Omental fat pad (tissue), 3 donors: ENCODE measurements at regions not wholly inside any gene's neighbourhood (a gene's known extent, or its start where the extent isn't known, plus 50 kb on each side); places are given as distances from the start of the nearest gene placed in this dataset.

Experiments
- ATAC-seq: fragments of 150-250 bp; one replicate; pipeline ENCODE4 v1.9.1; 2016; ENCODE audit warnings: mild to moderate bottlenecking, moderate library complexity; ENCODE audit not compliant: low FRiP score
- DNase-seq: peaks from one replicate; pipeline ENCODE4 v3.0.0-alpha.2; 2019; ENCODE audit warnings: low spot score
- TF ChIP-seq, protein P1 (sequence below), 3 donors: fragments of 450-650 bp; IDR thresholded peaks; one replicate each; pipeline ENCODE4 v1.5.1; 2016 to 2017; ENCODE audit warnings: antibody characterized with exemption in 3 of 3, mild to moderate bottlenecking in 3 of 3, moderate library complexity in 2 of 3

DNA sequence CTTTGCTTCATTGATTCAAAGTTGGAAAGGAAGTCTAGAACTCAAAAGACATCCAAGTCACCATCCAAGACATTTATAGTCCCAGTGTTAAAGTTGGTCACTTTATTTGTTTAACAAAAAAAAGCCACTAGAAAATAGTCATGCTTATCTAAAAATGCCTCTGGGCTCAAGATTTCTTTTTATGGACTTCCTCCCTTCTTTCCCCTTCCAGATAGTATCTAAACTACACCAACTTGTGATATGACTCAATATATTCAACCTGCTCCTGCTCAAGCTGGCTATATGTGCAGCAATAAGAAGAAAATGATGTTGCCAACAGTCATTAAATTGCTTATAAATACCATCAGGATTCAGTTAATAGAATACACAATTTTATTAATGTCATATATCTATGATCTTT, 1177.1 kb downstream of the FLRT2 start:
- TF ChIP-seq, protein P1, sequence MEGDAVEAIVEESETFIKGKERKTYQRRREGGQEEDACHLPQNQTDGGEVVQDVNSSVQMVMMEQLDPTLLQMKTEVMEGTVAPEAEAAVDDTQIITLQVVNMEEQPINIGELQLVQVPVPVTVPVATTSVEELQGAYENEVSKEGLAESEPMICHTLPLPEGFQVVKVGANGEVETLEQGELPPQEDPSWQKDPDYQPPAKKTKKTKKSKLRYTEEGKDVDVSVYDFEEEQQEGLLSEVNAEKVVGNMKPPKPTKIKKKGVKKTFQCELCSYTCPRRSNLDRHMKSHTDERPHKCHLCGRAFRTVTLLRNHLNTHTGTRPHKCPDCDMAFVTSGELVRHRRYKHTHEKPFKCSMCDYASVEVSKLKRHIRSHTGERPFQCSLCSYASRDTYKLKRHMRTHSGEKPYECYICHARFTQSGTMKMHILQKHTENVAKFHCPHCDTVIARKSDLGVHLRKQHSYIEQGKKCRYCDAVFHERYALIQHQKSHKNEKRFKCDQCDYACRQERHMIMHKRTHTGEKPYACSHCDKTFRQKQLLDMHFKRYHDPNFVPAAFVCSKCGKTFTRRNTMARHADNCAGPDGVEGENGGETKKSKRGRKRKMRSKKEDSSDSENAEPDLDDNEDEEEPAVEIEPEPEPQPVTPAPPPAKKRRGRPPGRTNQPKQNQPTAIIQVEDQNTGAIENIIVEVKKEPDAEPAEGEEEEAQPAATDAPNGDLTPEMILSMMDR (IDR thresholded peaks at IDR 0.05), result no peak
- DNase-seq (no peak), ATAC-seq (no peak)

DNA sequence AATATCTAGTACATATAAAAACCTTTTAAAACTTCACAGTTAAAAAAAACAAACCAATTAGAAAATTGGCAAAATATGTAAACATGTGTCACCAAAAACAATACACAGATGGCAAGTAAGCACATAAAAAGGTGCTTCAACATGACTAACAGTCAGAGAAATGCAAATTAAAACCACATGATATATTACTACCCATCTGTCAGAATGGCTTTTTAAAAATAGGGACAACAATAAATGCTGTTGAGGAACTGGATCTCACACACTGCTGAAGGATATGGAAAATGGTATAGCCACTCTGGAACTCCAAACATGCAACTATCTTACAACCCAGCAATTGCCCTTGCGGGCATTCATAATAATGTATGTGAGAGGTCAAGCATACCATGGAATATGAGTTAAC, 1153.6 kb downstream of the FLRT2 start:
- DNase-seq (no peak), ATAC-seq (no peak)
- TF ChIP-seq, protein P1 (IDR thresholded peaks at IDR 0.05), result no peak

DNA sequence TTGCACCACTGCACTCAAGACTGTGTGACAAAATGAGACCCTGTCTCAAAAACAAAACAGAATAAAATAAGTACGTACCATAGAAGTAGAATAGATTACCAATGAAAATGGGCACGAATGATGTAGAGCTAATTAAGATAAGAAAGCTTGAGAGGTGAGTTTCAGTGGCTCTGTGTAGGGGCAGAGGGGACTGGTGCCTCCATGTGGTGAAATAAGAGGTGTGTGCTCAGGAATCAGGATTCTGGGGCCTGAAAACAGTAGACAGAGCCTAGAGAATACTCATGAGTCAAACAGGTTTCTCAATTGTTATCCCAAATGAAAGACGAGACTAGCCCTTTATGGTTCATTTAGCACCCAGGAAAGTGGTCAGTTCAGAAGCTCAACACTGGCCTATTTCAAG, 1145.1 kb downstream of the FLRT2 start:
- DNase-seq, result no peak
- TF ChIP-seq, protein P1 (IDR thresholded peaks at IDR 0.05), result no peak
- no peak for ATAC-seq

DNA sequence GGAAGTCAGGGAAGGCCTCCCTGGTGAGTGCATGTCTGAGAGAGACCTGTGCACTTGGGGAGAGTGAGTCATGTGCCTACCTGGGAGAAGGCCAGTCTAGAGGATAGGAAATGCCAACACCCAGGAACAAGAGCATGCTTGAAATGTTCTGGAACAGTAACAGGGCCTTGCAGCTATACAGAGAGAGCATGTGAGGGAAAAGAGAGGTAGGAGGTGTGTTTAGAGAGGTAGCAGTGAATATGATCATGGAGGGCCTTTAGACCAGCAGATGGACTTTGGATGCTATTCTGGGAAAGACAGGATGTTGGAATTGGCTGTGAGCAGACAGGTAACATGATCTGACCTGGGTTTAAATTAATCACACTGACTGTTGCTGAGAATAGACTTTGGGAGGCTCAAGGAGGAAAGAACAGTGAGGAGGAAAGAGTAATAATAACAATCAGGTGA, 1143.6 kb downstream of the FLRT2 start:
- TF ChIP-seq, protein P1 (IDR thresholded peaks at IDR 0.05), result no peak
- DNase-seq (no peak), ATAC-seq (no peak)

DNA sequence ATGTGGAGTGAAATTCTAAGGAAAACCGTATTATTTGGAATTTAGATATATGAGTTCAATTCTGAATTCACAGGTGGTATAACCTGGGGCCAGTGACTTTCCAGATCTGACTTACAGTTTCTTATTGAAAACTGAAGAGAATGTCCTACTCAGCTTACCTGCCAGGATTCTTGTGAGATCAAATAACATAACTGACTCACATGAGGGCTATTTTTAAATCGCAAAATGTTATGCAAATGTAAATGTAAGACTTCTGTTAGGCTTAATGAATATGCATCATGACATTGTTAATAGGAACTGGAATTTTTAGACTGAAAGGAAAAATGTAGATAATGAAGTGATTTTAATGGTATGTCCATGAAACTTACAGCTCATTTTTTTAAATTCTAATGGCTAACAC, 1142.1 kb downstream of the FLRT2 start:
- ATAC-seq (no peak), DNase-seq (no peak)

DNA sequence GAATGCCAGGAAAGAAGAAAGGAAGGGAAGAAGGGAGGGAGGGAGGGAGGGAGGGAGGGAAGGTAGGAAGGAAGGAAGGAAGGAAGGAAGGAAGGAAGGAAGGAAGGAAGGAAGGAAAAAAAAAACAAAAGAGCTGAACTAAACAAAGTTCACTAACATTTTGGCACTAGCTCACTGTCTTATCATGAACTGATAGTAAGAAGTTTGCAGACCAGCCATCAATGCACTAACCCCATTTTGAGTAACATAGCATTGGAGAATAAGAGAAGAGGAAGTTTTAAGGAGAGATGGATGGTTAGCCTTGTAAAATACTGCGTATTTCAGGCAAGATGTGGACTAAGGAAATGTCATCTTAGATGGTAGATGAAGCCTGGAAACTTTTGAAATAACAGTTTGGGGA, 1136.0 kb downstream of the FLRT2 start:
- ATAC-seq (no peak), DNase-seq (no peak)
- TF ChIP-seq, protein P1 (IDR thresholded peaks at IDR 0.05), result no peak

More for the DNA sequence above, 1142.1 kb downstream of the FLRT2 start:
- TF ChIP-seq, protein P1 (IDR thresholded peaks at IDR 0.05), result no peak

DNA sequence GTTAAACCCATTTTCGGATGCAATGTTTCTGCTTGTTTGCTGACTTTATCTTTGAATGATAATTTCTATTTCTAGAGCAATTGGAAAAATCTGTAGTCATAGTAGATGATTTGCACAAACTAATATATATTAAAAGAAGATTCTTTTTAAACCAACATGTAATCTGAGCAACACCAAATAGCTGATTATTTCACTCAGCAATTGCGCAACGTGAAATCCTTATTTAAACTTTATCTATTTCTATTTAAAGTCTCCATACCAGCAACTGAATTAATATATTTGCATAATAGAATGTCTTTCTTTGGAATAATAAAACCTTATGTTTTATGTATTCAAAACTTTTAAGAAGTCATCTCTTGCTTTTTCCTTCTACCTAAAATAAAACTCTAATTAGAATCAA, 1132.4 kb downstream of the FLRT2 start:
- ATAC-seq (no peak), DNase-seq (no peak)
- TF ChIP-seq, protein P1 (IDR thresholded peaks at IDR 0.05), result no peak
